HG03045 (cell line): ENCODE measurements at regions not wholly inside any gene's neighbourhood (a gene's known extent, or its start where the extent isn't known, plus 50 kb on each side); places are given as distances from the start of the nearest gene placed in this dataset.
"Not testable (repeated sequence)": the region's sequence is repeated elsewhere in the genome, so short reads cannot be mapped to it uniquely, and the experiment has no call there.

Experiments used
- ATAC-seq: cut with Tn5 transposase; IDR thresholded peaks from one replicate; pipeline ENCODE4 v1.9.1; 2021; ENCODE audit warnings: mild to moderate bottlenecking, moderate library complexity; ENCODE audit not compliant: unreplicated experiment

DNA sequence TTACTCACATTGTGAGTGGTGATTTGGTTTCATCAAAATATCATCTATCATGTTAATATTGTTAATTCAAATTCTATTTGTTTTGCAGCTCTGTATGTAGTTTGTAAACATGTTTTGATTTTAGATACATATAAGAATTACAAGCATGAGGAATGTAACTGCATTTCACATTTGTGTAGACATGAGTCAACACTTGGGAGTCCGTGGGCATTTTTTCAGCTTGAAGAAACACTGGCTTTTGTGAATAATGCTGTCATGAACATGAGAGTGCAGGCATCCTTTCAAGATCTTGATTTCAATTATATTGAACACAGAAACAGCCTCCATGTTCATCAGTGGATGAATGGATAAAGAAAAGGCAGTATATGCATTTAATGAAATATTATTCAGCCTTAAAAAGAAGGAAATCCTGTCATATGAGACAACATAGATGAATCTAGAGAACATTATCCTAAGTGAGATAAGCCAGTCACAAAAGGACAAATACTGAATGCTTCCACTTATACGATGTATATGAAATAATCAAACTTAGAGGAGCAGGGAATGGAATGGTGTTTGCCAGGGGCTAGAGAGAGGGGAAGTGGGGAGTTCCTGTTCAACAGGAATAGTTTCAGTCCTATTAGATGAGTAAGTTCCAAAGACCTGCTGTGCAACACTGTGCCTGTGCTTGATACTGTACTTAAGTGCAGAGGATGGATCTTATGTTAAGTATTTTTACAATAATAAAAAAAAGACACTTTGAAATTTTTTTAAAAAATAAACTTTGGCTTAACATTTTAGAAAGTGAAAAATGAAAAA, 194.9 kb downstream of the LRATD1 start:
- no peak for ATAC-seq

DNA sequence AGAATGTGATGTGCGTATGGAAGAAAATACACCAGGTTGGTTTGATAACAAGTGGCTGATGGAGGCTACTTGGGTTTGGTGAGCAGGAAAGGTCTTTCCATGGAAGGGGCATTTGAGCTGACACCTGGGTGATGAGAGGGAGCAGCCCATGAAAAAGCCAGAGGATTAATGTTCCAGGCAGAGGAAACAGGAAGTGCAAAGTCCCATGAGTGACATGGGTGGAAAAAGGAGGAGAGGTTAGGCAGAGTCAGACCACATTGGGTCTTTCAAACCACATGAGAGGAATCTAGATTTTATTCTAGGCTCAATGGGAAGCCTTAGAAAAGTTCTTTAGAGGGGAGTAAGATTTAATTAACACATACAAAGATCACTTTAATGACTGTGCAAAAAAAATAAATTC, 195.7 kb downstream of the LRATD1 start:
- ATAC-seq = no peak

DNA sequence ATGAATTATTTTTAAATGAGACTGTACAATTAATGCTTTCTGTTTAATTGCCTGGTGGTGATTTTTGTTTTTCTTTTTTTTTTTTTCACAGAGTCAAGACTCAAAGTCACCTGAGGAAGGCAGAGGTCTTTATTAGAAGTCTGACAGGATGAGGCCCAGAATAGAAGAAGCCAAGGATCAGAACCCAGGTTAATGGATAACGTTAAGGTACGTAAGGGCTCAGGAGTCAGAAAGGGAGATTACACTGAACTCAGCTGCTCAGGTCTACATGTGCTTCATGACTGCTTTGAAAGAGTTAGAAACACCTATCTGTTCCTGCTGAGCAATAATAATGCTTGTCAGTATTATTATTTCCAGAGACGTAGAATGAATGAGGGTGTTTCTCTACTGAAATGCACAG, 196.5 kb downstream of the LRATD1 start:
- no peak for ATAC-seq

DNA sequence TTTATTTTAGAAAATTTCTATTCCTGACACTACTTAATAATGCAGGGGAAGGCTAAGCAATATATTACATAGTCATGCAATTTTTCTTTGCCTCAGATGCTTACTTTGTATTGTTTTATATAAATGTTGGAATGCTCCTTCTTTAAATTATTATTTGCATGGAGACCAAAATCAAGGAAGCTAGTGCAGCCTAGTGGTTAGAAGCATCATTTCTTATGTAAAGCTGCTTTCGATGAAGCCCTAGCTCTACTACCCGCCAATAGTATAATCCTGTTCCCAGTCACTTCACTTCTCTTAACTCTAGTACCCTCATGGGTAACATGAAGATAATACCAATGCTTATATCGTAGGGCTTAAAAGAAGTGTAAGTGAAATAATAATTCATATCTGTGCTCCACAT, 198.9 kb downstream of the LRATD1 start:
- ATAC-seq = no peak

DNA sequence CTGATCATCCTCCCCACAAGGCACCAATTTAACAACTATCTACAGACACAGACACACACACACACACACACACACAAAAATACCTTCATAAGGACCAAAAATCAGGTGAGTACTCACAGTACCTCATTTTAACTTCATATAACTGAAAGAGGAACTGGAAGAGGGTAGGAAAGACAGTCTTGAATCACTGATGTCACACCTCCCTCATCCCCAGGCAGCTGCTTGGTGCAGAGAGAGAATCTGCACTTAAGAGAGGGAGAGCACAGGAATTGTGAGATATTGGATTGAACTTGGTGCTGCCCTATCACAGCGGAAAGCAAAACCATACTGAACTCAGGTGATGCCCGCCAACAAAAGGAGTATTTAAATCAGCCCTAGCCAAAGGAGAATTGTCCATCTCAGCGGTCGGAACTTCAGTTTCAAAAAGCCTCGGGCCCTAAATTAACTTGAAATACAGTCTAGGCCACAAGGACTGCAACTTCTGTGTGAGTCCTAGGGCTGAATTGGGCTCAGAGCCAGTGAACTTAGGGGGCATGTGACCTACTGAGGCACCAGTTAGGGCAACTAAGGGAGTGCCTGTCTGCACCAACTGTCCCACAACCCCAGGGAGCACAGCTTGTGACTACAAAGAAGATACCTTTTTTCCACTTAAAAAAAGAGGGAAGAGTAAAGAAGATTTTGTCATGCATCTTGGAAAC, 211.1 kb downstream of the LRATD1 start:
- ATAC-seq = no peak

DNA sequence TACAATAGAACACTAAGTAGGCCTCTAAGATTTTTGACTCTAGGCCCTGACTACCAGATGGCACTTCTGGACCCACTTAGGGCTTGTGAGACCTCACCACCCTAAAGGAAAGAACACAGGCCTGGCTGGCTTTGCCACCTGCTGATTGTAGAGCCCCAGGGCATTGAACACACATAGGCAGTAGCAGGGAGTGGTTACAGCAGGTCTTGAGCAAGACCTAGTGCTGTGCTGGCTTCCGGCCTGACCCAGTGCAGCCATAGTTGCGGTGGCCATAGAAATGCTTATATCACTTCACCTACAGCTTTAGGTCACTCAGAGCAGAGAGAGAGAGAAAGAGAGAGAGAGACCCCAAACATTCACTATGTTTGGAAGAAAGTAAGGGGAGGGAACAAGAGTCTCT, 223.2 kb downstream of the LRATD1 start:
- no peak for ATAC-seq

DNA sequence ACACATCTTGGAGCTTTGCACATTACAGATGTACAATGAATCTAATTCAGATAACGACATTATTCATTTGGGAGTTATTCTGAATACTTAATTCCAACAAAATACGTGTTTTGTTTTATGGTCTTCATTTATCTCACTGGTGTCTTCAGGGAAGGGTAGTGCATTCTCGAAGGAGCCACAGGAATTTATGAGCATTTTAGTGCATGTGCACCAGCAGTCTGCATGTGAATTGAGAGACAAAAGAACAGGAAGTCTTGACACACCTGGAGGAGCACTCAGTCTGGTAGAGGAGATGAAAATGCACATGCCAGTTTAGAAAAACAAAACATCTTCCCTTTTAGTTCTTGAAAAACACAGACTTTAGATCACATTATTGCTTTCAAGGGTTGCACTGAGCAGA, 228.7 kb downstream of the LRATD1 start:
- ATAC-seq = no peak

DNA sequence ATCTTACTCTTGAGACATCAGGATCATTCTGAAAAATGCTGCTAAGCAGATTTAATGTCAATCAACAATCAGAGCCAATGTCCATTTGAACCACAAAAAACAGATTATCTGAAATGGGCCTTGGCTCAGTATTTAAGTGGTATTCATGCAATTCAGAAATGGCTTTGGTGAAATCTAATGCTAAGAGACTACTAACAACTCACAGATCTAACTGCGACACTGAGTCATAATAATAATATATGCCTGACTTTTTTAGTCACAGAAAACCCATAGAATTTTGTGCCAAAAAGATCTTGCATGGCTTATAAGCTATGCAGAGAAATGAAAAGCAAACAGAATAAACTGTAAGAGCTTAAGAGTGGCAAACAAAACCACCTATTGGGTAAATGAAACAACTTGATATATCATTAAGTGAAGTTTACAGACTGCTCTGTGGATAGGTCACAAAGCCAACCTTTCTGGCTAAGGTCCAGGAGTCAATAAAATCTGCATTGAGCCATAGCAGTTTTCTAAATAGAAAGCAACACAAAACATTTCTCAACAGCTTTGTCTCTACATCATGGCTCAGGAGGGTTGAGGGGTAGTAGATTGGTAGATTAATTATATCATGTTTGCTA, 234.3 kb downstream of the LRATD1 start:
- no peak for ATAC-seq

DNA sequence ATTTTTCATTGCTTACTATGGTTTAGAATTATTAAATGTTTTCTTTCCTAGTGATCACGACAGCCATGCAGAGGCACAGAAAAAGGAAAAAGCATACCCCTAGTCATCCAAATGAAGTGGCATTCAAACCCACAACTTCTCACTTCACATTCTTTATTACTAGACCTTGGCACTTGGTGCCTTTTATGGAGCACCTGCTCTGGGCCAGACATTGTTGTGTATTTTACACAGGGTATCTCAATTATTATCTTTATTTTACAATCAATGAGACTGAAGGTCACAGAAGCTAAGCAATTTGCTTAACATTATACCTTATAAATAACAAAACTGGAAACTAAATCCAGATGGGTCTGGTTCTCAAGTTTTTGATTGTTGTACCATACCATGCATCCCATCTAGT, 235.3 kb downstream of the LRATD1 start:
- ATAC-seq = no peak

DNA sequence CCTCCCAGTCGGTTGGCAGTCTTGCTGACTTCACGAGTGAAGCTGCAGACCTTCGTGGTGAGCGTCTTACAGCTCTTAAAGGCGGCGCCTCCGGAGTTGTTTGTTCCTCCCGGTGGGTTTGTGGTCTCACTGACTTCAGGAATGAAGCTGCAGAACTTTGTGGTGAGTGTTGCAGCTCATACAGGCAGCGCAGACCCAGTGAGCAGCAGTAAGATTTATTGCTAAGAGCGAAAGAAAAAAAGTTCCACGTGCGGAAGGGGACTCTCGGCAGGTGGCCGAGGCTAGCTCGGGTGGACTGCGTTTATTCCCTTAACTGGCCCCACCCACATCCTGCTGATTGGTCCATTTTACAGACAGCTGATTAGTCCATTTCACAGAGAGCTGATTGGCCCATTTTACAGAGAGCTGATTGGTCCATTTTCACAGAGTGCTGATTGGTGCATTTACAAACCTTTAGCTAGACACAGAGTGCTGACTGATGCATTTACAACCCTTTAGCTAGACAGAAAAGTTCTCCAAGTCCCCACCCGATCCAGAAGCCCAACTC, 240.3 kb downstream of the LRATD1 start:
- no peak for ATAC-seq

DNA sequence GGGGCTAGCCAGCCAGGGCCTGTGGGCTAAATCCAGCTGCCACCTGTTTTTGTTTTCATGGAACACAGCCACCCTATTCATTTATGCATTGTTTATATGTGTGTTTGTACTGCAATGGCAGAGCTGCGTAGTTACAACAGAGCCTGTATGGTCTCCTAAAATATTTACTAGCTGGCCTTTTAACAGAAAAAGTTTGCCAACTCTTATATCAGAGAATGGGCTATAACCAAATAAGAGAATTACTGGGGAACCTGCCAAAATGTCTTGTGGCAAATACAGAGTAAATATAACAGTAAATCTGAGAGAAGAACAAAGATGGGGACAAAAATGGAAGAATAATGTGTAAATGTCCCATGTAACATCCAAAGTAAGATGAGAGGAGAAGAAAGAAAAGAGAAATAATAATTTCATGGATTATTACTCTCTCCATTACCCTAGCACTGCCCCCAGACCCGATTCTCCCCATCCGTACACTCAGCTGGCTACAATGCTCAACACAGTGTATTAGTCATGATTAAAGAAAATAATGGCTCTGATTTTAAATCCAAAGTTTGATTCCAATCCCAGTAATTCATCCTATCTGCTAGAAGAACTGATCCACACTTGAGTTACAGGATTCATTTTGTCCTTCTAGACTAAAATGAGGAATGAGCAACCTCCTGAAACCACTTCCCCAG, 249.3 kb downstream of the LRATD1 start:
- no peak for ATAC-seq

DNA sequence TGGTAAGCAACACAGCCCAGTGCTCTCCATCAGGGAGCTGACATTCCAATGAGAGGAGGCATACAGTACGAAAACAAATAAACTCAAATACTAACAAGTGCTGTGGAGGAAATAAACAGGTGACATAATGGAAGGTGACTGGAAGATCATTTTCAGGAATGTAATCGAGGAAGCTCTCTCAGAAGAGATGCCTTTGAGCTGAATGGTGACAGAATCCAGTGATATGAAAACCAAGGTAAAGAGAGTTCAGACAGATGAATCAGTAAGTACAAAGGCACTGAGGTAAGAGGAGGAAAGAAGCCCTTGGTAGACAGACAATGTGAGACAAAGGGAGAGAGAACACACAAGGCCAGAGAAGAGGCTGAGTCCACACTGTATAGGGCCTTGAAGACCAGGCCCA, 252.1 kb downstream of the LRATD1 start:
- no peak for ATAC-seq

DNA sequence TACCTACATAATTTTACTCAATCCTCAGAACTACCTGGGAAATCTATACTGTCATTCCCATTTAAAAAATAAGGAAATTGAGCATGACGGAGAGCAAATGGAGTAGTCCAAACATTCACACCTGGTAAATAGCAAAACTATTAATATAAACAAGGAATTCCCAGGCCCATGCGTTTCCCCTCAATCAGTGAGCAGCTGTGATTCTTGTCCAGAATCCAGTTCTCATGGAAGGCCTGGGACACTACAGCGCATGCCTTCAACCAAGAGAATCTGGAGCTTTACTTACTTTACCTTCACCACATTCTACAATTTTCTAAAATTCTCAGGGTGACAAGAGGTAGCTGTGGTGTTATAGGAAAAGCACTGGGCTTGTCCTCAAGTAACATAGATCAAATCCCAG, 259.0 kb downstream of the LRATD1 start:
- ATAC-seq = no peak

DNA sequence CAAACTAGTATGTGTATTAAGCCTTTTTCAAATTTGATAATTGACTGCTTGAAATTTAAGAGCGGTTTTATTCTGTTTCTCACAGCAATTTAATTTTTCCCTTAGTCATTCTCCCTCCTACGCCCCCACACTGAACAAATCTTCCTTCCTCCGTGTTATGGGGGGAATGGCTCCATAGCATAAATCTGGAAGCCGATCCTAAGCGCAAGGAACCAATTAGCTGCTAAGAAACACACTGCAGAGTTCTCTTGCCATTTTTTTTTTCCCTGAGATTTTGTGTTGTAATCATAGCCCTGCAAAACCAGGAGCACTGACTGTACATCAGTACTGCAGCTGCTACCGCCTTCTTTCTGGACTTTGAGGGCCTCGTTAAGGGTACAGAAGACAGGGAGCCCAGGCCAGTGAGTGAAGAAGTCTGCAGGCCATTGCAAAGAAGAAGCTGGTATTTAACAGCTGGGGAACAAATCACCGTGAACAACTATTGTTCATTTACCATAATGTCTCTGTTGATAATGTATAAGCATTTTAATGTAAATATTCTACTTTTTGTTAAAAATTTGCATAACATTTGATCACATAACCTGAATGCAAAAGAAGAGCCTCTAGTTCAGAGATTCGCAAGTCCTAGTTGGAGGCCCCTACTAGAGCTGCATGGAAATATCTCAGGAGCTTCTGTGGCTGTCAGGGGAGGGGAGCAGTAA, 264.0 kb downstream of the LRATD1 start:
- ATAC-seq = no peak

DNA sequence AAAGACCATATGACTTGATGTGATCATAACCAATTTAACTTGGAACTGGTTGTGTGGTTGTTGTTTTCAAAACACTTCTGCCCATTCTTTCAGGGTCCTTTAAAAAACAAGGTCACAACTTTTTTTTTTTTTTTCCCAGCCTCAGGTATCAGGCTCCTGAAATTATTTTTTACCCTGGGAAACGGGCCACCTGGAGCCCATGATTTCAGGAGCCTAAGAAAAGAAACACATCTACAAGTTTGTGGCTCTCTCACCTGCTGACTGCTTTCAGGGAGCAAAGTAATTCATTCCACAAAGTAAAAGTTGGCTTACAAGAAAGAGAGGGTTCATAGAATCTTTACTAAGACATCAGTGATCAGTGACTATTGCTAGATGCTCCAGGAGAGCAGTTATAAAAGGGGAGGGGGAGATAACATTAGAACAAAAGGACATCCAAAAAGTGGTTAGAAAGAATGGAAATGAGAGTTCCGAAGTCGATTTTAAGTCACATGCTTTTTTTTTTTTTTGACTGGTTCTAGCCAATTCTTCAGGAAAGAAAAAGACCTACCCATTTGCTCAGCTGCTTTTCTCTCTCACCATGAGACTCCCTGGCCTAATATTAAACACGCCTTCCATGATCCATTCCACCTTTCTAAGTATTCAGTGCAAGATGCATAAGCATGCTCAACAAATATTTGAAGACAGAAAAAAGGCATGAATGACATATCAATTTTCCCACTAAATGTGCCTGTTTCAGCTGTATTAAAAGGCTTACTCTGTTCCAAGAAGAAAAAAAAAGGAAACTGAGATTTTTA, 267.3 kb downstream of the LRATD1 start:
- no peak for ATAC-seq

DNA sequence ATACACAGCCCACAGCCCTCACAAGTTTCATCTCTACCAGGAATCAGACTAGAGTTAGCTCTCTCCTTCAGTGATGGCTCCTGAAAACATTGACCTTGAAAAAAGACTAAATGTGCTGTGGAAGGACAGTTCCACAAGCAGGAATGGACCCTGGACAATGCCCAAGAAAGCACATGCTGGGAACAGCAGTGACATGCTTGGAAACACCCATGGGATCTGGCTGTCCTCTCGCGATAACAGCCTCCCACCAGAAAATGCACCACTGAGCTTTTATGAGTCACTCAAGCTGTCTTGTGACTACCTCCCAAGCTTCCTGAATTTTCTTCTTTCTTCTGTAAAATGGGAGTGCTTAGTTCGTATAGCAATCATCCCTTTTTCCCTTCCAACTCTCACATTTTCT, 269.2 kb downstream of the LRATD1 start:
- no peak for ATAC-seq

DNA sequence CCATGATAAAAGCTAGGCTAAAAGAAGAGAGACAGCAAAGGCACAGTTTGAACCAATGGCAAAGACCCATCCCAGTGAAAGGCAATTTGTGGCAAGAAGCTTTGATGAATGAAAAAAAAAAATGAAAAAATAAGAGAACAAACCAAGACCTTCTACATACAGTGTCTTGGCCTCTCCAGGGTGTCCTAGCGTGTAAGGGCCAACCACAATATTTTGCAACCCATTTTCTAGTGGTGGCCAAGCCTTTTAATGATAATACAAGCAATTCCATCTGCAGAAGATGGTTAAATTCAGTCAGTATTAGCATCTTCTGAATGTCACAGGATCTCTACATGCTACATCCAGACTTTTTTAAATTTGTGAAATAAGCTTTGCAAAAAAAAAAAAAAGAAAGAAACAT, 270.4 kb downstream of the LRATD1 start:
- ATAC-seq = no peak

DNA sequence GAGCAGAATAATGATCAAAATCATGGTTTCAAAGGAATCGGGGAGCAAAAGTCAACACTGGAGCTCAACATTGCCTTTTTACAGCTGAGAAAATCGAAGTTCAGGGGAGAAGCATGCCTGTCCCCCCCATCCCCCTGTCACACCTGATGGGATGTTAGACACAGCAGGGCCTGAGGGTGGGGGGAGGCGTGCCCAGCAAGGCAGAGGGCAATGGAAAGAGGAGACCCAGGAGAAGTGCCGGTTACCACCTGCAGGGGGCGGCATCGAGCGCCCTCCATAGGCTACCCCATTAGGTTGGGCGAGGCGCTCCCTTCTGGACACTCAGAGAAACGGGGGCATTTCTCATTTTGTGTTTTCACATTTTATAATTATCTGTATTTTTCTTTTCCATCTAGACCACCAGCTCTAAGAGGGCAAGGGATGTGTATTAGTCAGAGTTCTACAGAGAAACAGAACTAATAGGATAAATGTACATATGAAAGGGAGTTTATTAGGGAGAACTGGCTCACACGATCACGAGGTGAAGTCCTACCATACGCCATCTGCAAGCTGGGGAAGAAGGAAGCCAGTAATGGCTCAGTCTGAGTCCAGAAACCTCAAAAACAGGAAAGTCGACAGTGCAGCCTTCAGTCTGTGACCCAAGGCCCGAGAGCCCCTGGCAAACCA, 271.3 kb downstream of the LRATD1 start:
- peak; percentile 98 for ATAC-seq

DNA sequence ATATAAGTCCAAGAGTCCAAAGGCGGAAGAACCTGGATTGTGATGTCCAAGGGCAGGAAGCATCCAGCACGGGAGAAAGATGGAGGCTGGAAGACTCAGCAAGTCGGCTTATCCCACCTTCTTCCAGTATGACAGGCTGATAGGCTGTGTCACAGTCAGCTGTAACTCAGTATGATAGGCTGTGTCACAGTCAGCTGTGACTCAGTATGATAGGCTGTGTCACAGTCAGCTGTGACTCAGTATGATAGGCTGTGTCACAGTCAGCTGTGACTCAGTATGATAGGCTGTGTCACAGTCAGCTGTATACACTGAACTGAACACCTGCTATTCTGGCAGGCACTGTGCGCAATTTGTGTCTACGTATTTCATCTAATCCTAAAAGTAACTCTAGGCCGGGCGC, 271.9 kb downstream of the LRATD1 start:
- not testable (repeated sequence) for ATAC-seq
